K562 (cell line): ENCODE measurements at regions not wholly inside any gene's neighbourhood (a gene's known extent, or its start where the extent isn't known, plus 50 kb on each side); places are given as distances from the start of the nearest gene placed in this dataset.
"Not testable (repeated sequence)": the region's sequence is repeated elsewhere in the genome, so short reads cannot be mapped to it uniquely, and the experiment has no call there.

Source experiments
- ATAC-seq: fragments of 200-7000 bp; cut with Tn5 transposase; 3 replicates; pipeline ENCODE4 v1.9.1; 2020; ENCODE audit warnings: moderate library complexity
- BruUV-seq: library from RNA; stranded (reverse); fragments of 400-500 nt; replicated peaks from 2 replicates; lab custom pipeline; 2021; lab: Mats Ljungman, UMichigan
- CTCF ChIA-PET: fragments of 300-600 bp; formaldehyde crosslinking; extraction: SDS; loops from one replicate; lab custom pipeline; 2021; ENCODE audit warnings: low intra/inter-chr PET ratio; lab: Yijun Ruan, JAX
- POLR2A ChIA-PET: fragments of 300-600, 350-650 bp; sonication (Branson Sonifier 250); formaldehyde crosslinking; extraction: SDS; loops from one replicate; lab custom pipeline; 2021; ENCODE audit warnings: antibody characterized with exemption, inconsistent platforms; lab: Yijun Ruan, JAX
- DNase-seq, 4 experiments: peaks; one replicate each; pipeline versions ENCODE4 v3.0.0 to v3.0.0-alpha.2; 2011 to 2018; ENCODE audit warnings: low spot score in 3 of 4, mixed read lengths in 3 of 4; ENCODE audit errors: extremely low read depth in 1 of 4
- FAIRE-seq: peaks from 2 replicates; lab custom pipeline; 2011; peaks lifted over from hg19 to GRCh38; lab: Jason Lieb, UNC
- H2AFZ ChIP-seq: 2 replicates; pipeline ENCODE4 v1.6.0; 2011; ENCODE audit warnings: low read depth, low read length, control low read depth, inconsistent platforms
- H3K27ac ChIP-seq: fragments of 200-600 bp; 3 replicates; pipeline ENCODE4 v1.8.0; 2011; ENCODE audit warnings: low read depth, mild to moderate bottlenecking, control low read depth, inconsistent platforms, low read length, moderate library complexity, mixed read lengths; ENCODE audit errors: extremely low read depth
- H3K27me3 ChIP-seq, 2 experiments: fragments of 300-600 bp in 1 of 2; 2 replicates in 1 of 2; 3 replicates in 1 of 2; pipeline versions ENCODE4 v1.6.0 to v1.8.0; 2011; ENCODE audit warnings: inconsistent platforms in 2 of 2, low read length in 2 of 2, mild to moderate bottlenecking in 1 of 2, mixed read lengths in 1 of 2, moderate library complexity in 1 of 2; ENCODE audit not compliant: control insufficient read depth in 2 of 2, insufficient read depth in 2 of 2
- H3K36me3 ChIP-seq: fragments of 300-600 bp; 3 replicates; pipeline ENCODE4 v1.8.0; 2011; ENCODE audit warnings: mild to moderate bottlenecking, low read length, inconsistent platforms; ENCODE audit not compliant: control insufficient read depth, insufficient read depth
- H3K4me1 ChIP-seq, 2 experiments: fragments of 200-600 bp in 1 of 2; replicated peaks in 1 of 2; 2 replicates in 1 of 2; 3 replicates in 1 of 2; pipeline versions ENCODE4 v1.5.1 to v1.8.0; 2011; ENCODE audit warnings: inconsistent platforms in 2 of 2, low read length in 2 of 2, mild to moderate bottlenecking in 1 of 2, mixed read lengths in 1 of 2, moderate library complexity in 1 of 2; ENCODE audit not compliant: control insufficient read depth in 2 of 2, insufficient read depth in 2 of 2
- H3K4me2 ChIP-seq: 2 replicates; pipeline ENCODE4 v1.6.1; 2011; ENCODE audit warnings: low read length, control low read depth, inconsistent platforms, mixed read lengths; ENCODE audit not compliant: insufficient read depth
- H3K4me3 ChIP-seq: fragments of 200-600 bp; sonication (generic), shearing (Covaris generic); 2 replicates; pipeline ENCODE4 v1.5.1; 2016; ENCODE audit warnings: control low read depth, inconsistent platforms
- H3K79me2 ChIP-seq: fragments of 200-600 bp; 3 replicates; pipeline ENCODE4 v1.8.0; 2011; ENCODE audit warnings: low read length, inconsistent platforms; ENCODE audit not compliant: control insufficient read depth, insufficient read depth
- H3K9ac ChIP-seq, 2 experiments: 2 replicates each; pipeline versions ENCODE4 v1.6.0 to v1.6.1; 2011; ENCODE audit warnings: low read depth in 2 of 2, low read length in 2 of 2, control low read depth in 1 of 2, inconsistent platforms in 1 of 2, mild to moderate bottlenecking in 1 of 2, mixed read lengths in 1 of 2; ENCODE audit not compliant: insufficient read depth in 1 of 2
- H3K9me1 ChIP-seq: one replicate; pipeline ENCODE4 v1.6.0; 2011; ENCODE audit warnings: inconsistent platforms, mild to moderate bottlenecking, low read length, moderate library complexity; ENCODE audit not compliant: control insufficient read depth, insufficient read depth
- H3K9me3 ChIP-seq: replicated peaks from 2 replicates; pipeline ENCODE4 v1.5.1; 2011; ENCODE audit warnings: low read depth, low read length, inconsistent platforms; ENCODE audit not compliant: control insufficient read depth, insufficient read depth
- H4K20me1 ChIP-seq: replicated peaks from 2 replicates; pipeline ENCODE4 v1.6.1; 2011; ENCODE audit warnings: low read length, inconsistent platforms, mixed read lengths; ENCODE audit not compliant: control insufficient read depth, insufficient read depth
- ELF1 ChIP-seq: fragments of 200-800 bp; sonication (Bioruptor generic); IDR thresholded peaks from 2 replicates; pipeline ENCODE4 v1.6.1; 2016; ENCODE audit warnings: missing genetic modification characterization, missing compliant biosample characterization
- HLTF ChIP-seq: fragments of 450-650 bp; IDR thresholded peaks from 2 replicates; pipeline ENCODE4 v1.6.1; 2016
- IFI16 ChIP-seq: fragments of 250-450 bp; sonication (Bioruptor Pico); IDR thresholded peaks from 2 replicates; pipeline ENCODE4 v2.1.2; 2022; ENCODE audit warnings: mild to moderate bottlenecking, inconsistent platforms
- RBM22 ChIP-seq: fragments of 200-400 bp; formaldehyde crosslinking; IDR thresholded peaks from 2 replicates; pipeline ENCODE4 v1.6.1; 2018; ENCODE audit warnings: low read length, low read depth; ENCODE audit not compliant: poor library complexity, severe bottlenecking
- SMAD4 ChIP-seq: fragments of 250-450 bp; sonication (Bioruptor Pico); conservative IDR thresholded peaks from 2 replicates; pipeline ENCODE4 v1.8.0; 2021; ENCODE audit warnings: inconsistent platforms, mild to moderate bottlenecking, moderate library complexity
- ZNF445 ChIP-seq: fragments of 250-450 bp; sonication (Bioruptor Pico); IDR thresholded peaks from 2 replicates; pipeline ENCODE4 v1.4.0; 2020; ENCODE audit warnings: low read depth, mild to moderate bottlenecking, moderate library complexity
- WGBS: fragments of 100-300 bp; shearing (Covaris generic); methylation state at CpG from one replicate; pipeline ENCODE4 v1.1.6; 2016; ENCODE audit warnings: low coverage, mixed read lengths; ENCODE audit not compliant: insufficient coverage; ENCODE audit errors: missing lambda C conversion rate; 5-methylcytosine and 5-hydroxymethylcytosine counted together
- in situ Hi-C: fragments of 300-500 bp; cut with MboI; formaldehyde crosslinking; loops from 4 replicates; pipeline ENCODE4 v1.15.0; 2018; ENCODE audit warnings: inconsistent platforms, mixed read lengths
- intact Hi-C: fragments of 100-400 bp; cut with micrococcal nuclease; formaldehyde crosslinking; loops from 2 replicates; pipeline ENCODE4 v1.14.2; 2022

GRCh38 chr7:66454600-66455225 is 174.0 kb upstream of the KCTD7 start (continued):
- TF ChIP-seq SMAD4 (CRISPR knock-in tag), result no peak
- no peak for TF ChIP-seq ELF1 (tag)
- TF ChIP-seq HLTF, result no peak
- TF ChIP-seq ZNF445 (CRISPR knock-in tag), result no peak
- TF ChIP-seq RBM22, result no peak
- no peak for TF ChIP-seq IFI16 (CRISPR knock-in tag)

- in situ Hi-C loops, H3K4me2 ChIP-seq, intact Hi-C loops, ATAC-seq, POLR2A ChIA-PET, H3K27ac ChIP-seq, CTCF ChIA-PET, H3K9me3 ChIP-seq, H3K79me2 ChIP-seq, BruUV-seq, H3K27me3 ChIP-seq, H3K36me3 ChIP-seq, H3K9me1 ChIP-seq, H3K4me3 ChIP-seq, H2AFZ ChIP-seq, FAIRE-seq, DNase-seq, H4K20me1 ChIP-seq, H3K9ac ChIP-seq: not testable (repeated sequence)
- H3K4me1 ChIP-seq, result peaks cover 2 to 15% of the 10 kb centered on the region in 2 experiments; a peak in 4 of 5 replicates
- no CpG with 5 or more reads among the region's 1 CpG for WGBS
Observed at GRCh38 chr7:66455432-66455831, 173.2 kb upstream of the KCTD7 start.

- H3K9me3 ChIP-seq, H3K4me2 ChIP-seq, H3K9ac ChIP-seq, H3K9me1 ChIP-seq, CTCF ChIA-PET, ATAC-seq, DNase-seq, H3K36me3 ChIP-seq, POLR2A ChIA-PET, H3K79me2 ChIP-seq, H4K20me1 ChIP-seq, H3K4me3 ChIP-seq, H3K27ac ChIP-seq, H2AFZ ChIP-seq, in situ Hi-C loops, BruUV-seq, intact Hi-C loops, H3K27me3 ChIP-seq, FAIRE-seq: not testable (repeated sequence)
- H3K4me1 ChIP-seq, result peaks cover 2 to 23% of the 10 kb centered on the region in 2 experiments; a peak in 4 of 5 replicates
- 36% methylated on average over 2 of the region's 2 CpGs for WGBS
Observed at GRCh38 chr7:66456431-66456830, 172.2 kb upstream of the KCTD7 start.
